ENCODE measurements at regions not wholly inside any gene's neighbourhood (a gene's known extent, or its start where the extent isn't known, plus 50 kb on each side); places are given as distances from the start of the nearest gene placed in this dataset.

DNA sequence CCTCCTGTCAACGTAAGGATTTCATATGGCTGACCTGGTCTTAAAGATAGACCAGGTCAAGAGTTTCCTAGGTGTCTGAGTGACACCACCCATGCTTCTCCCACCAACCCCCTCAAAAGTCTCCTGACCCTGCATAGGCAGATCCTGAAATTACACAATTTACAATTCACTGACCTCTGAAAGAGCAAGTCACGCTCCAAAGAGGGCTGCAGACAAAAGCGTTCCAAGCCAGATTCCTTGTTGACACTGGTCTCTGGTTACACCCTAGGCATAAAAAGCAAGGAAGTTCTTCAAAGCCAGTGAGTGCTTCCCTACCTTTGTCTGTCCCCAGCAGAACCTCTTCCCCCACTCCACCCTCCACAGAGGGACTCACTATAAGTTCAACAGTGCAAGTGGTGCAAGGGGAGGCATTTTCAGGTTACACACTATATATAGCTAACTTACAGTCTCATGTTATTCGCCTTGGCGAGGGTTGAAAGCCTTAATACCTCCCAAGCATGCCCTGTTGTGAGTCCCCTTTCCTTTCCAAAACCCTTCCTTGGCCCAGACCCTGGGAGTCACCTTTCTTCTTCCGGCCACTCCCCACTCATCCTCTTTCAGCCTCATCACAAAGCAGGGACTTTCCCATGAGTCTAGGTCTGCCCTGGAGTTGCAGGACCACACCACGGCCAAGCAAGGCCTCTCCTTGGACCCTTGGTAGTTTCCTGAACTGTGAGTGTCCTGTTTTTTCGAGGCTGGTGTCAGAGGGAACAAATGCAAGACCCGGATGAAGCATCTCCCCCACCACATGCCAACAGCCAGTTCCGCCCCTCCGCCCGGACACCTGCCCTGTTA is 58.0 kb upstream of the KLF3 start:
- Mint-ChIP-seq H3K27me3 (ENCODE audit: low read depth) (no peaks in the 10 kb centered on the region), H3K9me3 (peaks cover 6% of the 10 kb centered on the region), H3K36me3 (ENCODE audit: low read depth) (peaks cover 11% of the 10 kb centered on the region), H3K4me3 (no peak overlapping the region), H3K27ac (peak overlapping the region; percentile 67 to 86 (median 82)), H3K4me1 (peaks cover 29% of the 10 kb centered on the region)
- TF ChIP-seq, protein P1, sequence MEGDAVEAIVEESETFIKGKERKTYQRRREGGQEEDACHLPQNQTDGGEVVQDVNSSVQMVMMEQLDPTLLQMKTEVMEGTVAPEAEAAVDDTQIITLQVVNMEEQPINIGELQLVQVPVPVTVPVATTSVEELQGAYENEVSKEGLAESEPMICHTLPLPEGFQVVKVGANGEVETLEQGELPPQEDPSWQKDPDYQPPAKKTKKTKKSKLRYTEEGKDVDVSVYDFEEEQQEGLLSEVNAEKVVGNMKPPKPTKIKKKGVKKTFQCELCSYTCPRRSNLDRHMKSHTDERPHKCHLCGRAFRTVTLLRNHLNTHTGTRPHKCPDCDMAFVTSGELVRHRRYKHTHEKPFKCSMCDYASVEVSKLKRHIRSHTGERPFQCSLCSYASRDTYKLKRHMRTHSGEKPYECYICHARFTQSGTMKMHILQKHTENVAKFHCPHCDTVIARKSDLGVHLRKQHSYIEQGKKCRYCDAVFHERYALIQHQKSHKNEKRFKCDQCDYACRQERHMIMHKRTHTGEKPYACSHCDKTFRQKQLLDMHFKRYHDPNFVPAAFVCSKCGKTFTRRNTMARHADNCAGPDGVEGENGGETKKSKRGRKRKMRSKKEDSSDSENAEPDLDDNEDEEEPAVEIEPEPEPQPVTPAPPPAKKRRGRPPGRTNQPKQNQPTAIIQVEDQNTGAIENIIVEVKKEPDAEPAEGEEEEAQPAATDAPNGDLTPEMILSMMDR (IDR thresholded peaks at IDR 0.05; ENCODE audit: unreplicated experiment in 3 of 3), result no peak

DNA sequence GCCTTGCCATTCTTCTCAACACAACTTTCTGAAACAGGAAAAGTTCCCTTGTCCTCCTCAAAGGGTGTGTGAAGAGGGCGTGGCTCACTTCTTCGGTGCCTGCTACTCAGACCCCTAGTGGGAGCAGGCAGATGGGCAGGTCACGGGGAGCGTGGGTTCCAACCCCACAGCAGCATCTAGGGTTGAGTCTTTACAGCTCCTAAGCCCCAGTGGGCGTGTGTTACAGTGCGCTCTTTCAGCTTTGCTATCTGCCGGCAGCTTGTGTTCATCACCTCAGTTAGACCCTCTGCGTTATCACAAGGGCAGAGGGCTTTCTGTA is 57.5 kb upstream of the KLF3 start:
- Mint-ChIP-seq H3K27me3 (ENCODE audit: low read depth) (no peaks in the 10 kb centered on the region), H3K9me3 (peaks cover 6% of the 10 kb centered on the region), H3K27ac (peak overlapping the region; percentile 12 to 86 (median 82)), H3K4me3 (no peak overlapping the region), H3K4me1 (peaks cover 32% of the 10 kb centered on the region), H3K36me3 (ENCODE audit: low read depth) (peaks cover 11% of the 10 kb centered on the region)
- TF ChIP-seq, protein P1 (IDR thresholded peaks at IDR 0.05; ENCODE audit: unreplicated experiment in 3 of 3), result no peak

DNA sequence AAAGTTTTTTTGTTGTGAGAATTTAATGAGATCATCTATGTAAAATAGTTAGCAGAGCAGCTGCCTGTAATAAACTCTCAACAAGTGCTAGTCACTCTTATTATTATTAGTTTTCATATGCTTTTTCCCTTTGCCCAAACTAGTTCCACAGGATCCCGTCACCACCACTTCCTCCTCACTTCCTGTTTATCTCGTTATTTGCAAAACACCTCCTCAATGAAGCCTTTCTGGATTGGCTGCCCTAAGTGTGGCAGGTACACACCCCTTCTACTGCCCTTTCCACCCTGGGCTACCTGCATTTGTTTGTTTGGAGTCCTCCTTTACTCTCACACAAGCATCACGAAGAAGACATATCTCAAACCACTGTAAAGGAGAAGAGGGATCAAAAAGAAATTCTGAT is 54.4 kb upstream of the KLF3 start:
- Mint-ChIP-seq H3K27me3 (ENCODE audit: low read depth) (no peaks in the 10 kb centered on the region), H3K4me3 (no peak overlapping the region), H3K27ac (no peak overlapping the region), H3K36me3 (ENCODE audit: low read depth) (peaks cover 7% of the 10 kb centered on the region), H3K4me1 (peaks cover 49% of the 10 kb centered on the region), H3K9me3 (peaks cover 3% of the 10 kb centered on the region)
- TF ChIP-seq, protein P1 (IDR thresholded peaks at IDR 0.05; ENCODE audit: unreplicated experiment in 3 of 3), result no peak

DNA sequence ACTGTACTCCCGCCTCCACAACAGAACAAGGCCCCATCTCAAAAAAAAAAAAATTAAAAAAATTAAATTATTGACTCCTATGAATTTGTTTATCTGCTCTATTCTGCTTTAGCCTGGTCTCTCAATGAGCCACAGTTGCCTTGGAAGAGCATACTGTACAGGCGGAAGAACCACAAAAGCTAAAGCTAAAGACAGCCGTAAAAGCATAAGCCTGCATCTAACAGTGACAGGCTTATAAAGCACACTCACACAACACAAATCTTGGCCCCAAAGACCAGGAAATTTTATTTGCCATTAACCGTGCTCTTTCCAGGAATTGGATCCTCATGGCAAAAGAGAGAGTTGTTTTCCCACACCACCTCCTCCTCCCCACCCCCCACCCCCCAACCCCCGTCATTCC is 53.5 kb upstream of the KLF3 start:
- Mint-ChIP-seq H3K27ac (peak overlapping the region in 2 of 3 experiments; percentile 28 to 59), H3K27me3 (ENCODE audit: low read depth) (no peaks in the 10 kb centered on the region), H3K4me3 (no peak overlapping the region), H3K9me3 (peaks cover 3% of the 10 kb centered on the region), H3K36me3 (ENCODE audit: low read depth) (peaks cover 7% of the 10 kb centered on the region), H3K4me1 (peaks cover 40% of the 10 kb centered on the region)
- TF ChIP-seq, protein P1 (IDR thresholded peaks at IDR 0.05; ENCODE audit: unreplicated experiment in 3 of 3), result no peak

DNA sequence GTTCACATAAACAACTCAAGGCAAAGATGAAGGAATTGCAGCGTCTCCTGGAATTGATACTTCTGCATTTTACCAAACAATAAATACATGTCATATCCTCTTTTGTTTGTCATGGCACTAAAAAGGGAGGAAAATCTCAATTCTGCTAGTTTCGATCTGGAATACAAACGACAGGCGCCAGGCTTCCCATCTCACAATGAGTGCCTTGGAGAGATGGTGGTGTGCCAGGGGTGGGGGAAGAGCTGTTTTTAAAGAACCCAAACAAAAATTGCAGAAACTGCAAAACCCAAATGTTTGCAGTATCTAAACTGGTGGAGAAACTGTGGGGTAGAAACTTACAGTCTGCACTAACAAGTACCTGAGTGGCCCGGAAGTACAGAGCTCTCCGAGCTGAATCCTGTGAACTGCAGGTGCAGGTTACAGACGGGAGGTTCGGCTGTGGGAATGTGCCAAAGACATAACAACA is 53.0 kb upstream of the KLF3 start:
- H3K4me3 Mint-ChIP-seq, result no peak overlapping the region

More for the DNA sequence above, 53.0 kb upstream of the KLF3 start:
- TF ChIP-seq, protein P1 (IDR thresholded peaks at IDR 0.05; ENCODE audit: unreplicated experiment in 3 of 3), result no peak
- H3K36me3 Mint-ChIP-seq (ENCODE audit: low read depth), result peaks cover 7% of the 10 kb centered on the region
- no peaks in the 10 kb centered on the region for H3K27me3 Mint-ChIP-seq (ENCODE audit: low read depth)
- H3K27ac Mint-ChIP-seq, result peak overlapping the region; percentile 2 to 59 (median 28)
- peaks cover 3% of the 10 kb centered on the region for H3K9me3 Mint-ChIP-seq
- peaks cover 35% of the 10 kb centered on the region for H3K4me1 Mint-ChIP-seq

Measured in nephron (organoid).